ENCODE measurements at regions not wholly inside any gene's neighbourhood (a gene's known extent, or its start where the extent isn't known, plus 50 kb on each side); places are given as distances from the start of the nearest gene placed in this dataset.
"Not testable (repeated sequence)": the region's sequence is repeated elsewhere in the genome, so short reads cannot be mapped to it uniquely, and the experiment has no call there.

GRCh38 chr1:79920960-79921669 is 914.6 kb upstream of the ADGRL4 start:
- Histone ChIP-seq H3K4me3 (ENCODE audit: low read length in 3 of 3) (no peak overlapping the region), H3K27me3 (ENCODE audit: control insufficient read depth in 3 of 3, insufficient read depth in 3 of 3, low read length in 3 of 3) (no peaks in the 10 kb centered on the region), H3K4me1 (ENCODE audit: control insufficient read depth in 3 of 3, insufficient read depth in 3 of 3, low read length in 3 of 3) (no peaks in the 10 kb centered on the region), H3K27ac (ENCODE audit: low read depth, low read length) (no peak overlapping the region), H3K9me3 (ENCODE audit: control insufficient read depth in 3 of 3, low read length in 3 of 3) (no peaks in the 10 kb centered on the region), H3K36me3 (ENCODE audit: control insufficient read depth in 3 of 3, insufficient read depth in 3 of 3, low read length in 3 of 3) (no peaks in the 10 kb centered on the region), H3K9ac (ENCODE audit: low read depth in 1 of 3, low read length in 3 of 3) (no peak overlapping the region)

- Histone ChIP-seq H3K4me3 (ENCODE audit: low read length in 3 of 3) (no peak overlapping the region), H3K27me3 (ENCODE audit: control insufficient read depth in 3 of 3, insufficient read depth in 3 of 3, low read length in 3 of 3) (no peaks in the 10 kb centered on the region), H3K27ac (ENCODE audit: low read depth, low read length) (no peak overlapping the region), H3K9ac (ENCODE audit: low read depth in 1 of 3, low read length in 3 of 3) (no peak overlapping the region), H3K4me1 (ENCODE audit: control insufficient read depth in 3 of 3, insufficient read depth in 3 of 3, low read length in 3 of 3) (no peaks in the 10 kb centered on the region), H3K9me3 (ENCODE audit: control insufficient read depth in 3 of 3, low read length in 3 of 3) (no peaks in the 10 kb centered on the region), H3K36me3 (ENCODE audit: control insufficient read depth in 3 of 3, insufficient read depth in 3 of 3, low read length in 3 of 3) (no peaks in the 10 kb centered on the region)
These were observed 908.4 kb upstream of the ADGRL4 start for GRCh38 chr1:79914896-79915295.

DNA sequence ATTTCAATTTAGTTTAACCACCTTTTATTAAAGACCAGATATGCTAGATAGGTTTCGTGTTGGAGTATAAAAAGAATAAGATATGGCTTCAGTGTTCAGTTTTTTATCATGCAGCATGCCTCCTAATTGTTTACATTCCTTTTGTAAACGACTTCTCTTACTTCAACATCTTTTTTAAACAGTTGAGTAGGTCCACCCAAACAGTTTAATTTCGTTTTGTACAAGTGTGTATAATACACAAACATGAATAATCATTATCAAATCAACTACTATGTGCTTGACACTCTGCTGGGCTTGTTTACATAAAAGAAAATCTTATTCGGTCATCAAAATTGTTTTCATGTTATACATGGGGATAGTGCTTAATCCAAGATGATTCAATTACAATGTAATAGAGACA is 906.3 kb upstream of the ADGRL4 start:
- Histone ChIP-seq H3K4me3 (ENCODE audit: low read length in 3 of 3) (no peak overlapping the region), H3K9ac (ENCODE audit: low read depth in 1 of 3, low read length in 3 of 3) (no peak overlapping the region), H3K4me1 (ENCODE audit: control insufficient read depth in 3 of 3, insufficient read depth in 3 of 3, low read length in 3 of 3) (no peaks in the 10 kb centered on the region), H3K27me3 (ENCODE audit: control insufficient read depth in 3 of 3, insufficient read depth in 3 of 3, low read length in 3 of 3) (no peaks in the 10 kb centered on the region), H3K9me3 (ENCODE audit: control insufficient read depth in 3 of 3, low read length in 3 of 3) (no peaks in the 10 kb centered on the region), H3K27ac (ENCODE audit: low read depth, low read length) (no peak overlapping the region), H3K36me3 (ENCODE audit: control insufficient read depth in 3 of 3, insufficient read depth in 3 of 3, low read length in 3 of 3) (no peaks in the 10 kb centered on the region)

- no peak overlapping the region for H3K9ac ChIP-seq (ENCODE audit: low read depth in 1 of 3, low read length in 3 of 3)
- no peaks in the 10 kb centered on the region for H3K27me3 ChIP-seq (ENCODE audit: control insufficient read depth in 3 of 3, insufficient read depth in 3 of 3, low read length in 3 of 3)
- H3K36me3 ChIP-seq (ENCODE audit: control insufficient read depth in 3 of 3, insufficient read depth in 3 of 3, low read length in 3 of 3): no peaks in the 10 kb centered on the region
- H3K27ac ChIP-seq (ENCODE audit: low read depth, low read length): no peak overlapping the region
- H3K9me3 ChIP-seq (ENCODE audit: control insufficient read depth in 3 of 3, low read length in 3 of 3): no peaks in the 10 kb centered on the region
- no peaks in the 10 kb centered on the region for H3K4me1 ChIP-seq (ENCODE audit: control insufficient read depth in 3 of 3, insufficient read depth in 3 of 3, low read length in 3 of 3)
- H3K4me3 ChIP-seq (ENCODE audit: low read length in 3 of 3): no peak overlapping the region
These were observed 896.8 kb upstream of the ADGRL4 start for GRCh38 chr1:79903321-79903720.

- Histone ChIP-seq H3K9me3 (ENCODE audit: control insufficient read depth in 3 of 3, low read length in 3 of 3) (no peaks in the 10 kb centered on the region), H3K4me3 (ENCODE audit: low read length in 3 of 3) (no peak overlapping the region), H3K9ac (ENCODE audit: low read depth in 1 of 3, low read length in 3 of 3) (no peak overlapping the region), H3K27me3 (ENCODE audit: control insufficient read depth in 3 of 3, insufficient read depth in 3 of 3, low read length in 3 of 3) (no peaks in the 10 kb centered on the region), H3K27ac (ENCODE audit: low read depth, low read length) (no peak overlapping the region), H3K36me3 (ENCODE audit: control insufficient read depth in 3 of 3, insufficient read depth in 3 of 3, low read length in 3 of 3) (no peaks in the 10 kb centered on the region), H3K4me1 (ENCODE audit: control insufficient read depth in 3 of 3, insufficient read depth in 3 of 3, low read length in 3 of 3) (no peaks in the 10 kb centered on the region)
These were observed 895.9 kb upstream of the ADGRL4 start for GRCh38 chr1:79902418-79902817.

DNA sequence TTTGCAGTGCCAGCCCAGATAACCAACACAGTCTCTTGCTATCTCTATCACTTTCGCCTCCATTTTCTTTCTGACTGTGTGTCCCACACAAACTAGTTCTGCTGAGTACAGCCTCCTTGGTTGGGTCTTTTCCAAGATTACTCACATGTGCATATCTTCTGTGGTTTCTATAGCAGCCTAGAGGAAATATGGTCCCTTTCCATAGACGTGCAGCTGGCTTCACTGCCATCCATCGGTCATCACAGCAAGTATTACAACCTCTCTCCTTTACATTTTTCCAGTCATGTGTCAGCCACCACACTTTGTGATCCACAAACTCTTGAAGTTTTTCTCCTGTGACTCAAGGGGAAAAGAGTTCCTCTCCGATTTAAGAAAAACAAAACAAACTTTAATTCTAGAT is 893.4 kb upstream of the ADGRL4 start:
- Histone ChIP-seq H3K9ac (ENCODE audit: low read depth in 1 of 3, low read length in 3 of 3) (no peak overlapping the region), H3K27ac (ENCODE audit: low read depth, low read length) (no peak overlapping the region), H3K36me3 (ENCODE audit: control insufficient read depth in 3 of 3, insufficient read depth in 3 of 3, low read length in 3 of 3) (no peaks in the 10 kb centered on the region), H3K9me3 (ENCODE audit: control insufficient read depth in 3 of 3, low read length in 3 of 3) (no peaks in the 10 kb centered on the region), H3K4me3 (ENCODE audit: low read length in 3 of 3) (no peak overlapping the region), H3K4me1 (ENCODE audit: control insufficient read depth in 3 of 3, insufficient read depth in 3 of 3, low read length in 3 of 3) (no peaks in the 10 kb centered on the region), H3K27me3 (ENCODE audit: control insufficient read depth in 3 of 3, insufficient read depth in 3 of 3, low read length in 3 of 3) (no peaks in the 10 kb centered on the region)

DNA sequence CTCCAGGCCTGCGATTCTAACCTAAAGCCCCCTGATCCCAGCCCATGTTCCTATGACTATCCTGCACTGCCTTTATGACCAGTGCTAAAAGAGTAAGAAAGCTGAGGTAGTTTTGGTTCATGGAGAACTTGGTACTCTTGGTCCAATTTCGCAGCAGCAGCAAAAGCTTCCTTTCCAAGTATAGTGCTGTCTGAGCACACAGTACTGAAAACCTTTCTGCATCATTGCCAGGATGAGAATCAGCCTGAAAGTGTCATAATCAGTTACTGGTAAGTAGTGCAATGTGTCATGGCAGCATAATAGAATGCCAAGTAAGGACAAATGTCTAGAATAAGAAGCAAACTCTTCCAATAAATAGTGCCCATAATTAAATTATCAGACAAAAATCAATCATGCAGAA is 889.6 kb upstream of the ADGRL4 start:
- H3K4me3 ChIP-seq (ENCODE audit: low read length in 3 of 3): no peak overlapping the region
- H3K27me3 ChIP-seq (ENCODE audit: control insufficient read depth in 3 of 3, insufficient read depth in 3 of 3, low read length in 3 of 3): no peaks in the 10 kb centered on the region
- H3K4me1 ChIP-seq (ENCODE audit: control insufficient read depth in 3 of 3, insufficient read depth in 3 of 3, low read length in 3 of 3): no peaks in the 10 kb centered on the region
- no peaks in the 10 kb centered on the region for H3K36me3 ChIP-seq (ENCODE audit: control insufficient read depth in 3 of 3, insufficient read depth in 3 of 3, low read length in 3 of 3)
- H3K9me3 ChIP-seq (ENCODE audit: control insufficient read depth in 3 of 3, low read length in 3 of 3): no peaks in the 10 kb centered on the region
- H3K9ac ChIP-seq (ENCODE audit: low read depth in 1 of 3, low read length in 3 of 3): no peak overlapping the region
- H3K27ac ChIP-seq (ENCODE audit: low read depth, low read length): no peak overlapping the region

- H3K9me3 ChIP-seq (ENCODE audit: control insufficient read depth in 3 of 3, low read length in 3 of 3): no peaks in the 10 kb centered on the region
- H3K9ac ChIP-seq (ENCODE audit: low read depth in 1 of 3, low read length in 3 of 3): no peak overlapping the region
- H3K27ac ChIP-seq (ENCODE audit: low read depth, low read length): no peak overlapping the region
- no peak overlapping the region for H3K4me3 ChIP-seq (ENCODE audit: low read length in 3 of 3)
- no peaks in the 10 kb centered on the region for H3K27me3 ChIP-seq (ENCODE audit: control insufficient read depth in 3 of 3, insufficient read depth in 3 of 3, low read length in 3 of 3)
- H3K4me1 ChIP-seq (ENCODE audit: control insufficient read depth in 3 of 3, insufficient read depth in 3 of 3, low read length in 3 of 3): no peaks in the 10 kb centered on the region
- no peaks in the 10 kb centered on the region for H3K36me3 ChIP-seq (ENCODE audit: control insufficient read depth in 3 of 3, insufficient read depth in 3 of 3, low read length in 3 of 3)
These were observed 889.0 kb upstream of the ADGRL4 start for GRCh38 chr1:79895573-79895972.

GRCh38 chr1:79894129-79894528 is 887.6 kb upstream of the ADGRL4 start:
- not testable (repeated sequence) for H3K4me1 ChIP-seq (ENCODE audit: control insufficient read depth in 3 of 3, insufficient read depth in 3 of 3, low read length in 3 of 3); H3K36me3 ChIP-seq (ENCODE audit: control insufficient read depth in 3 of 3, insufficient read depth in 3 of 3, low read length in 3 of 3); H3K27ac ChIP-seq (ENCODE audit: low read depth, low read length); H3K9ac ChIP-seq (ENCODE audit: low read depth in 1 of 3, low read length in 3 of 3); H3K27me3 ChIP-seq (ENCODE audit: control insufficient read depth in 3 of 3, insufficient read depth in 3 of 3, low read length in 3 of 3); H3K4me3 ChIP-seq (ENCODE audit: low read length in 3 of 3); H3K9me3 ChIP-seq (ENCODE audit: control insufficient read depth in 3 of 3, low read length in 3 of 3)

DNA sequence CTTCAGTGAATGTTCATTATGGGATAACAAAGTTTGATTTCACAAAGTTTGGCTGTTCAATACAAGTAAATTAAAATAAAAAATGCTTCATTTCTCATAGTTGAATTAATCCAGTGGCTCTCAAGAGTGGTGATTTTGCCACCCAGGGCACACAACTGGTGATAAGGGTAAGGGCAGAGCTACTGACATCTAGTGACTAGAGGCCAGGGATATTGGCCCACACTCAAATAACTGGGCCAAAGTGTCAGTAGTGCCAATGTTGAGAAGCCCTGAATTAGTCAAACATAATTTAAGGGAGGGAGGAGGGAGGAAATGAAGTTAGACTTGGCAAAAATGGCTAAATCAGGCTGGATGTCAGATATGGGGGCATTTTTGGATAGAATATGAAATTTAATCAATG is 880.5 kb upstream of the ADGRL4 start:
- H3K4me3 ChIP-seq (ENCODE audit: low read length in 3 of 3): no peak overlapping the region
- H3K36me3 ChIP-seq (ENCODE audit: control insufficient read depth in 3 of 3, insufficient read depth in 3 of 3, low read length in 3 of 3): no peaks in the 10 kb centered on the region
- no peak overlapping the region for H3K27ac ChIP-seq (ENCODE audit: low read depth, low read length)
- H3K27me3 ChIP-seq (ENCODE audit: control insufficient read depth in 3 of 3, insufficient read depth in 3 of 3, low read length in 3 of 3): no peaks in the 10 kb centered on the region
- no peak overlapping the region for H3K9ac ChIP-seq (ENCODE audit: low read depth in 1 of 3, low read length in 3 of 3)
- H3K9me3 ChIP-seq (ENCODE audit: control insufficient read depth in 3 of 3, low read length in 3 of 3): no peaks in the 10 kb centered on the region
- no peaks in the 10 kb centered on the region for H3K4me1 ChIP-seq (ENCODE audit: control insufficient read depth in 3 of 3, insufficient read depth in 3 of 3, low read length in 3 of 3)

- H3K36me3 ChIP-seq (ENCODE audit: control insufficient read depth in 3 of 3, insufficient read depth in 3 of 3, low read length in 3 of 3): no peaks in the 10 kb centered on the region
- H3K4me3 ChIP-seq (ENCODE audit: low read length in 3 of 3): no peak overlapping the region
- H3K27me3 ChIP-seq (ENCODE audit: control insufficient read depth in 3 of 3, insufficient read depth in 3 of 3, low read length in 3 of 3): no peaks in the 10 kb centered on the region
- no peaks in the 10 kb centered on the region for H3K4me1 ChIP-seq (ENCODE audit: control insufficient read depth in 3 of 3, insufficient read depth in 3 of 3, low read length in 3 of 3)
- no peaks in the 10 kb centered on the region for H3K9me3 ChIP-seq (ENCODE audit: control insufficient read depth in 3 of 3, low read length in 3 of 3)
- H3K27ac ChIP-seq (ENCODE audit: low read depth, low read length): no peak overlapping the region
- no peak overlapping the region for H3K9ac ChIP-seq (ENCODE audit: low read depth in 1 of 3, low read length in 3 of 3)
These were observed 878.6 kb upstream of the ADGRL4 start for GRCh38 chr1:79885101-79885500.
